ENCODE measurements at regions not wholly inside any gene's neighbourhood (a gene's known extent, or its start where the extent isn't known, plus 50 kb on each side); places are given as distances from the start of the nearest gene placed in this dataset.
"Not testable (repeated sequence)": the region's sequence is repeated elsewhere in the genome, so short reads cannot be mapped to it uniquely, and the experiment has no call there.

DNA sequence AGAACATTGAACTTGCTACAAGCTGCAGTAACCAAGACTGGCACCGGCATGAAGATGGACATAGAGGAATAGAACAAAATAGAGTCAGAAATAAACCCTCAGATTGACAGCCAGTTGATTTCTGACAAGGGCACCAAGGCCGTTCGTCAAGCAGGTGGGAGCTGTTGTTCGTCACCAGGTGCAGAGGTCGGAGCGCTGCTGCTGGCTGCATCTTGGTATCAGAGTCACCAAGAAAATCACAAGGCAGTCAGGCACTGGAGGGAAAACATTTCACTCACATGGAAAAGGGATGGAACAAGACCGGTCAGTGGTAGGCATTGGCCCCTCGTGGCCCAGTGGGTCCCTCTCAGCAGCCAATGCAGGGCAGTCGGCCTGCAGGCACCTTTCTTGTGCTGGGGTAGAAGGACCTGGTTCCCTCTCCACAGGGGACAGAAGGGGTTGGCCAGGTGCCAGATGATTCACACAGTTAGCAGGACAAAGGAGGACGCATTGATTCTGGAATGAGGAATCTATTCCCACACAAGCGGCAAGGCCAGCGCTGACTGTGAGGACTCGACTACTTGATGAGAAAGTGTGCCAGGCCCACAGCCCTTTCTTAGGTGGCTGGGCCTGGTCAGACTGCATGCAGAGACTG lies 115.8 kb upstream of the FGF3 start:
- no peak for DNase-seq

DNA sequence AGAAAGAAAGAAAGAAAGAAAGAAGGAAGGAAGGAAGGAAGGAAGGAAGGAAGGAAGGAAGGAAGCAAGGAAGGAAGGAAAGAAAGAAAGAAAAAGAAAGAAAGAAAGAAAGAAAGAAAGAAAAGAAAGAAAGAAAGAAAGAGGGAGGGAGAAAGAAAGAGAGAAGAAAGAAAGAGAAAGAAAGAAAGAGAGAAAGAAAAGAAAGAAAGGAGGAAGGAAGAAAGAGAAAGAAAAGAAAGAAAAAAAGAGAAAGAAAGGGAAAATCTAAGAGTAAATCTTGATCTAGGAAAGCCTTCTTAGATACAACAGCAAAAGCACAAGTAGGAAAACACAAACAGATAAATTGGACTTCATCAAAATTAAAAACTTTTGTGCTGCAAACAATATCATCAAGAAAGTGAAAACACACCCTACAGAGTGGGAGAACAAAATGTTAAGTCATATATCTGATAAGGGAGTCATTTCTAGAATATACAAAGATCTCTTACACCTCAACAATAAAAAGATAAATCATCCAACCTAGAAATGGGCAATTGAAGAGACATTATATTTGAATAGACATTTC lies 116.8 kb upstream of the FGF3 start:
- no peak for DNase-seq

GRCh38 chr11:69936771-69937170 lies 117.6 kb upstream of the FGF3 start:
- no peak for DNase-seq

DNA sequence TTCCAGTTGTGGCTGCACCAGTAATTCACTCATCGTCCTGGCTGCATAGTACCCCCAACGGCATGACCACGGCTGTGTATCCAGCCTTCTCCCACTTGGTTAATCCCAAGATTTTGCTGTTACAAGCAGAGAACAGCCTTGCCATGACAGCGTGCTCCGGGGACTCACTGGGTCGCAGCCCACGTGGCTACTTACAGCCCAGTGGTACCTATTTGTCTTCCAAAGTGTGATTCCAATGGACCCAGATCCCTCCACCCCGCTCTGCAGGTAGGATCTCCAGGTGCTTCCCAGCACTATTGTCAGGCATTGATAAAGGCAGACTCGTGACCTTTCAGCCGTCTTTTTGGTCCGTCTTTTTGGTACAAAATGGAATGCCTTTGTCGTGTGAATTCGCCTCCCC lies 119.0 kb upstream of the FGF3 start:
- no peak for DNase-seq

GRCh38 chr11:69939551-69940245 lies 120.5 kb upstream of the FGF3 start:
- DNase-seq, result no peak

DNA sequence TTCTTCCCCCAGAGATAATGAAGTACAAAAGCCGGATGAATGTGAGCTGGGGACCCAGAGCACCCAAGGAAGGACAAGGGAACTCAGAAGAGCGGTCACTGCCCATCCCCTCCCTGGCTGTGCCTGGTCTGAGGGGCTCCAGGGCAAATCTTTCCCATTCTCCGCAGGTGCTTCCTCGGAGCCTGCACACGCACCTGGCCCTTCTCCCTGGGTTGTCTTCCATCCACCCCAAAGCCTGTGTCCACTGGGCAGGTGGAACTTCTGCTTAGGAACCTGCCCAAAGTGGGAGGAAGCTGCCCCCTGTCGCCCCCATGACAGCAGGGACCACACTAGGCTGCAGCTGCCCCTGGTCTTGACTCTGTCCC lies 121.0 kb upstream of the FGF3 start:
- DNase-seq, result no peak

DNA sequence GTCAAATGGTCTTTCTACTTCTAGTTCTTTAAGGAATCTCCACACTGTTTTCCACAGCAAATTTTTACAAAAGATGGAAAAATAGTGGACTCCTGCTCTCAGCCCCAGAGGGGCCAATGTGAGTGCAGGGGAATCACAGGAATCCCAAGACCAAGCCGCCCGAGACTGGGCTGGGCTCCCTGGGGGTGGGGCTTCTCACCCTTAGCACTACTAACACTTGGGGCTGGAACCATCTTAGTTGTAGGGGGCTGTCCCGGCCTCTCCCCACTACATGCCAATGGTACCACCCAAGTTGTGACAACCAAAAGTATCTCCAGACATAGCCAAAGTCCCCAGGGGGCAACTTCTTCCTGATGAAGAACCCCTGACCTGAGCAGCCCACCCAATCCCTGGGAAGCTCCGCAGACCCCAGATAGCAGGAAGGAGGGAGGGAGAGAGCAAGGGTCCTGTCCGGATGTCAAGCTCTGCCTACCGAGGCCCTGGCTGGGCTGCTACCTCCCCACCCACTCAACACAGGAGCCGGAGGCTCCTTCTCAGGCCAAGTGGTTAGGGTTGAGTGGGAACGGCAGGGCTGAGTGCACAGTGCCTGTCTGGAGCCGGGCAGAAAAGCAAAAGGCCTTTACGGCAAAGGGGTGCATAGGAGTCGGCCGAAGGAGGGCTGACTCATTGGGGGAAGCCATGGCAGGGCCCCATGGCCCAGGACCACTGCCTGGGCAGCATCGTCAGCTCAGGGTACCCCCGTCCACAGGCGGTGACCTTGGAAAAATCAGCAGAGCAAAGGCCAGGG lies 122.5 kb upstream of the FGF3 start:
- DNase-seq, result no peak

DNA sequence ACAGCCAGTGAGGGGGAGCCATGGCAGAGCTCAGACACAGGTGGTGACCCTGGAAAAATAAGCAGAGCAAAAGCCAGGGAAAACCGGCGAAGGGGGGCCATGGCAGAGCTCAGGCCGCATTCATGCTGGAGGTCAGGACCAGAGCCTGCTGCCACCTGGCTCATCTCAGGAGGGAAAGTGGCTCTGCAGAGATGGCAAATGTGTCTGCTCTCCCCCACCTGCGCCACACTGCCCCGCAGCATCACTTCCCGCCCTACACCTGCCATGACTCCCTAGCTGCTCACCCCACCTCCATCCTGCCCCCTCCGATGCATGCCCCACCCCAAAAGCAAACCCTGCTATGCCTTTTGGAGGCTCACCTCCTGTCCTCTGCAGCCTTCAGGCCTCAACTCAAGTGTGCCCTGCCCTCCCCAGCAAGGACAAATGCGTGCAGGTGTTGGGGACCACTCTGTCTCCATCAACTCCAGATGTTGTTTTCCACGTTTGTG lies 123.2 kb upstream of the FGF3 start:
- no peak for DNase-seq

- DNase-seq, result no peak
Measured at GRCh38 chr11:69943066-69943465, 123.8 kb upstream of the FGF3 start.

DNA sequence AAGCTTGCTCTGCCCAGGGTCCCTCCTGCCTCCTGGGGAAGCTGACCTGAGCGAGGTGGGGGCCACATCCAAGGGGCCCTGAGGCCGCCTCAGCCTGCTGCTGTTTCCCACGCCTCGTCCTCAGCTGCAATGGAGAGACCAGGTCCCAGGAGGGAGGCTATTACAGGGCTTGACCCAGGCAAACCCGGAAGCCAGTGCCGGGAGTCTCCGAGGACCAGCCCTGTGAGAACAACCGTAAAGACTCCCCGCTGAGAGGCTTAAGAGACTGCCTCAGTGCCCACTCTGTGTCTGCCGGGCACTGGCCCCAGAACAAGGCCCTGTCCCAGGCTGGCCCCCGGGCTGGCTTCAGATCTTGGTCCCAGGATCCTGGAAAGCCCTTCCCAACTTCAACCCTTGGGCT lies 124.3 kb upstream of the FGF3 start:
- no peak for DNase-seq

DNA sequence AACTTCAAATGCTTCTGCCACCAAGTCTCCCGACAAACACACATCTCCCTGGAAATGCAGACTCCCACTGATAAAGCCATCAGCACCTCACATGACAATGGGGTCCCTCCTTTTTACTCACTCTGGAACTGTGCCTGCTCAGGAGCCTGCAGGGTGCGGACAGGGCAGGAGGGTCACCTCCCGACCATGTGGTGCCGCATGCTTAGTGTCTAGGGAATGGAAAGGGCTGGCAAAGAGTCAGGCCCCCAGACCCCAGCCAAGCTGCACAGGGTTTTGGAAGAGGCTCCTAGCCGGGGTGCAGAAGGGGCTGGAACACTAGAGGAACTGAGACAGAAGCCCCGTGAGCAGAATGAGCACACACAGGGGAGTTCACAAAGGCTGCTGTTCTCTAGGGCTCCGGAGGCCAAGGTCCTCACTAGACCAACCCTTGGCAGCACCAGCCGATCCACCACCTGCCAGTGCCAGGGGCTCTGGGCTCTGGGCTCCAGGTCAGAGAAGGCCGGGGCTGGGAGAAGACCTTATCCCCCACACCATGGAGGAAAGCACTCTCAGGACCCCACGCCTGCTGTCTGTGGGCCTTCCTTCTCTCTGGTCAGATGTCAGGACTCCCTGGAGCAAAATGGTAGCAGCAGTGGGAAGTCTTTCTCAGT lies 125.1 kb upstream of the FGF3 start:
- no peak for DNase-seq

- no peak for DNase-seq
Measured at GRCh38 chr11:69945157-69945556, 125.9 kb upstream of the FGF3 start.

GRCh38 chr11:69947059-69947792 lies 128.0 kb upstream of the FGF3 start:
- no peak for DNase-seq

DNA sequence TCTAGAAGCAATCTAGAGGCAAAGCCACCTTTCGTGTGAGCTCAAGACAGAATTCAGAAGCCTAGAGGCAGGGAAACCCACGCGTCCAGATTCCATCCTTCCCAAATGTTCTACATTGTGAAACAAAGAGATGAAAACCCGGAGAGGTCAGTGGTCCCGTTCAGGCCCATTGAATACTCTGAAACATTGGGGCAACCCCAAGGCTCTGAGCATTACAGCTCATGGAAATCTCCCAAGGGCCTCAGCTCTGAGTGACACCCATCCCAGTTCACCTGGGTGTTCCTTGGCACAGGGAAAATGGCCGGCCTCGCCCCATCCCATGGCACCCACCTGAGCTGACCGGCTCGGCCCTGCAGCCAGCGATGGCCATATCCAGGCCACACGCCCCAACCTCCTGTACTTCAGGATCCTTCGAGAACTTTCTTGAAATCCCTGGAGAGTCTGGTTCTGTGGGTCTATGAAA lies 128.6 kb upstream of the FGF3 start:
- DNase-seq, result no peak

DNA sequence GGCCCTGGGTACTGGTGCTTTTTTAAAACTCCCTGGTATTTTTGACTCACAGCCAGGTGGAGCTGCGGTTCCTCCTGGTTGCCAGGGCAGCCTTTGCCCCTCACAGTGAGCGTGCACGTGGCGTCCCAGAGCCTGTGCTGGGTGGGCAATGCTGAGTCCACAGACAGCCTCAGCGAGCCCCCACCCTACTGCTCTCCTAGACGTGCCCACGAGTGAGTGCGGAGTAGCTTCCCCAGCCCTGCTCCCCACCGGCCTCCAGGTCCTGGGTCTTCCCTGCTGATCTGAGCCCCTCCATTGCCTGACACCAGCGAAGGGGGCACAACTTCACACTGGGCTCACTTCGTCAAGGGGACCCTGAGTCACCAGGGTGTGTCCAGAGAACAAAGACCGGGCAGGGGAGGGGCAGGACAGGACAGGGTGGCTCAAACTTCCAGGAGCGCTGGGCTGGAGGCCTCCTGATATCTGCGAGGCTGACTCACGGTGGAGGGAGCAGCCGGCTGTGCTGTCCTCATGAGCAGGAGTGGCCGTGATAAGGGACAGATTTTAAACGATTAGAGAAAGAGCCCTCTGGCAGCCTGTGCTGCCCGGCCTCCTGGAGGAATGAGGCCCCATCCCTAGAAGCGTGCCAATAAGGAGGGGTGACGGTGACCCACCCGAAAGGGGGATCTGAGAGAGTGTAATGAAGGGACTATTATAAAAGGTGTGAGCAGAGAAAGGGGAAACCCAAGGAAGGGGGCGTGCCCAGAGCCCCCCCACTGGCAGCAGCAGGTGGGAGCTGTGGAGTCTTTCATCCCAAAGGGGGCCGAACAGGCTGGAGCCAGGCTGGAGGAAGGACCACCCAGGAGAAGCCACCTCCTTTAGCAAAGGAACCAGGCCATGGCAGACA lies 129.3 kb upstream of the FGF3 start:
- DNase-seq, result no peak

GRCh38 chr11:69949327-69949726 lies 128.8 kb upstream of the ANO1 start:
- no peak for DNase-seq

DNA sequence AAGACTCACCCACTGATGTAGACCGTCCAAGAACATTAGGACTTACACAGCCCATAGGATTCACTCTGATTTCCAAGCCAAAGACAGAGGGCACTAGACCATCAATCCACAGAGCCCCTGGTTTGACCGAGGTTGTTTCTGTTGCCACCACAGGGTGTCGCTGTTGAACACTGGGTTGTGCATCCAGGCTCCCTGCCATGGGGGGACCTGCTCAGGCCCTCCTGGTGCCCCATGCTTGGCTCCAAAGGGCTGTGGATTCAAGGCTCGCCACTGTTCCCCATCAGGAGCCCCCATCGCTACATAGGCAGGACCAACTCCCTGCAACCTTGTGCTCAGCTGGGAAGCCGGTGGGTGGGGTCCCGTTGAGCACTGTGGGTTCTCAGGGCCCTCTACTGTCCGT lies 128.0 kb upstream of the ANO1 start:
- peak in 1 of 2 donors; percentile 35 for DNase-seq

GRCh38 chr11:69950621-69951020 lies 127.5 kb upstream of the ANO1 start:
- no peak for DNase-seq

DNA sequence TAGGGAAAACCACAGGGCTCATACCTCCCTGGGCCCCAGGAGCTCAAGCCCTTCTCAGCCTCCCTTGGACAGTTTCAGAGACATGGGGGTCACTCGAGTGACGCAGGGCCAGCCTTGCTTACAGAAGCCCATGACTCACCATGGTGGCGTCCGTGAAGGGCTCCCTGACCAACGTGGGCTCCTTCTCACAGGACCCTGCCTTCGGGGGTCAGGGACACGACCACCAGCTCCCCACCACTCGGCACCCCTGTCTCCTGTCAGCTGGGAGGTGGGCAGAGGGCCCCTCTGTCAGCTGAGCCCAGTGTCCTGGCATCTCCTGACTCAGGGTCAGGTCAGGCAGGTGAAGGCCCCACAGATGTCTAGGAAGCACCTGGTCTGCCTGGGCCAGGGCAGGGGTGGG lies 126.3 kb upstream of the ANO1 start:
- no peak for DNase-seq

DNA sequence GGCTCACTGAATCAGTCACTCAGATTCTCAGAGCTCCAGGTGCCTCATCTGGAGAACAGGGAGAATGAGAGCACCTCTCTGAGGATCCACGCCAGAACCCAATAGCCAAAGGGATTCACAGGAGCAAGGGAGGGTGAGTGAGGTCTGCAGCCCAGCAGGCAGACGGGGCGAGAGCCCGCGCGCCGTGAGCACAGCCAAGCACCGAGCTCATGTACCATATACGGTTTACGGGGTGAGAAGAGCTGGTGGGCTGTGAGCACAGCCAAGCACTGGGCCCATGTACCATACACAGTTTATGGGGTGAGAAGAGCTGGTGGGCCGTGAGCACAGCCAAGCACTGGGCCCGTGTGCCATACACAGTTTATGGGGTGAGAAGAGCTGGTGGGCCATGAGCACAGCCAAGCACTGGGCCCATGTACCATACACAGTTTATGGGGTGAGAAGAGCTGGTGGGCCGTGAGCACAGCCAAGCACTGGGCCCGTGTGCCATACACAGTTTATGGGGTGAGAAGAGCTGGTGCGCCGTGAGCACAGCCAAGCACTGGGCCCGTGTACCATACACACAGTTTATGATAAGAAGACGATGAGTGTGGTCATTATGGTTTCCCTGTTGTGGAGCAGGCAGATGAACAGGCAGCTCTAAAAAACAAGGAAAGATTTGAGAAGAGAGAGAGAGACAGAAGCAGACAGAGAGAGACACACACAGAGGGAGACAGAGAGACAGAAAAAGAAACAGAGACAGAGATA lies 125.7 kb upstream of the ANO1 start:
- DNase-seq, result not testable (repeated sequence)

DNA sequence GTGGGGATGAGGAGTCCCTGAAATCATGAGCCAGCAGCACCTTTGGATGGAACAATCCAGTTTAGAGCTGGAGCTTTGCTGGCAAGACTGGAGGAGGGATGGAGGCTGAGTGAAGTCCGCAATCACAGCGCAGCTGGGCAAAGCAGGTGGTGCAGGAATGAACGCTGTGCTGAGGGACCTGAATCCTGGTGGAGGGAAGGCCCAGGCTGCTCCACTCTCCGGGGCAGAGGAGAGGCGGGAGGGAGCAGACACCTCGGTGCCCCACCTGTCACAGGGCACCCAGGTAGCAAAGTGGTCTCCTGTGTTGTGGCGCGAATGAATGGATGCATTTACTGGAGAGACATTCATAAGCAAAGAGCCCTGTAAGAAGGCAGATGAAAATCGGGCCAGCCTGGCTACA lies 124.8 kb upstream of the ANO1 start:
- DNase-seq, result no peak
